PC-9 (cell line): ENCODE measurements at regions not wholly inside any gene's neighbourhood (a gene's known extent, or its start where the extent isn't known, plus 50 kb on each side); places are given as distances from the start of the nearest gene placed in this dataset.

ENCODE experiments used
- BruUV-seq: library from RNA; stranded (reverse); fragments of 400-500 nt; replicated peaks from 2 replicates; lab custom pipeline; 2021; lab: Mats Ljungman, UMichigan
- CTCF ChIA-PET: fragments of 300-600 bp; sonication (Branson Sonifier 250); formaldehyde crosslinking; loops from one replicate; lab custom pipeline; 2022; ENCODE audit warnings: antibody characterized with exemption; lab: Charles Lee
- POLR2A ChIA-PET: fragments of 300-600 bp; sonication (Branson Sonifier 250); formaldehyde crosslinking; loops from one replicate; lab custom pipeline; 2022; ENCODE audit warnings: antibody characterized with exemption; ENCODE audit not compliant: unreplicated experiment; lab: Charles Lee
- DNase-seq, 2 experiments: peaks; one replicate each; pipeline versions ENCODE4 v3.0.0 to v3.0.0-alpha.2; 2015 to 2022; ENCODE audit warnings: mixed read lengths in 1 of 2
- H2AFZ ChIP-seq: fragments of 200-600 bp; sonication (generic); 2 replicates; pipeline ENCODE4 v1.8.1; 2017; ENCODE audit warnings: antibody characterized with exemption
- H3F3A ChIP-seq: fragments of 200-600 bp; sonication (generic); 2 replicates; pipeline ENCODE4 v1.8.1; 2017; ENCODE audit warnings: antibody characterized with exemption, mild to moderate bottlenecking, low read depth; ENCODE audit not compliant: insufficient read depth
- H3K27ac ChIP-seq: fragments of 200-600 bp; sonication (generic); 2 replicates; pipeline ENCODE4 v1.6.1; 2016; ENCODE audit warnings: mixed run types
- H3K27me3 ChIP-seq: fragments of 200-600 bp; sonication (generic); 2 replicates; pipeline ENCODE4 v1.6.1; 2016; ENCODE audit warnings: low read depth, mixed run types; ENCODE audit not compliant: insufficient read depth
- H3K36me3 ChIP-seq: fragments of 200-600 bp; sonication (generic); 2 replicates; pipeline ENCODE4 v1.6.1; 2016; ENCODE audit warnings: low read depth, mixed run types
- H3K4me1 ChIP-seq: fragments of 200-600 bp; sonication (generic); replicated peaks from 2 replicates; pipeline ENCODE4 v1.6.1; 2016; ENCODE audit warnings: mixed run types; ENCODE audit not compliant: insufficient read depth
- H3K4me2 ChIP-seq: fragments of 200-600 bp; sonication (generic); 2 replicates; pipeline ENCODE4 v1.6.1; 2017; ENCODE audit warnings: mixed run types
- H3K4me3 ChIP-seq: fragments of 200-600 bp; sonication (generic); 2 replicates; pipeline ENCODE4 v1.6.1; 2016; ENCODE audit warnings: mixed run types
- H3K79me2 ChIP-seq: fragments of 200-600 bp; sonication (generic); 2 replicates; pipeline ENCODE4 v1.6.1; 2017; ENCODE audit warnings: low read depth, mixed run types
- H3K9me2 ChIP-seq: fragments of 200-600 bp; sonication (generic); 2 replicates; pipeline ENCODE4 v1.8.1; 2017; ENCODE audit warnings: mild to moderate bottlenecking; ENCODE audit not compliant: insufficient read depth
- H3K9me3 ChIP-seq: fragments of 200-600 bp; sonication (generic); 2 replicates; pipeline ENCODE4 v1.8.1; 2016; ENCODE audit warnings: low read depth; ENCODE audit not compliant: insufficient read depth
- H4K20me1 ChIP-seq: fragments of 200-600 bp; sonication (generic); 2 replicates; pipeline ENCODE4 v1.8.1; 2017; ENCODE audit not compliant: insufficient read depth
- CTCF ChIP-seq: fragments of 200-600 bp; sonication (generic); conservative IDR thresholded peaks from 2 replicates; pipeline ENCODE4 v1.6.1; 2017; ENCODE audit warnings: mixed run types, antibody characterized with exemption, mild to moderate bottlenecking, moderate library complexity
- EZH2 ChIP-seq: fragments of 200-600 bp; sonication (generic); IDR thresholded peaks from 2 replicates; pipeline ENCODE4 v1.8.0; 2017; ENCODE audit warnings: antibody characterized with exemption, low read depth
- intact Hi-C: fragments of 100-400 bp; cut with micrococcal nuclease; formaldehyde crosslinking; loops from one replicate; pipeline ENCODE4 v1.10.0; 2022; ENCODE audit not compliant: unreplicated experiment

DNA sequence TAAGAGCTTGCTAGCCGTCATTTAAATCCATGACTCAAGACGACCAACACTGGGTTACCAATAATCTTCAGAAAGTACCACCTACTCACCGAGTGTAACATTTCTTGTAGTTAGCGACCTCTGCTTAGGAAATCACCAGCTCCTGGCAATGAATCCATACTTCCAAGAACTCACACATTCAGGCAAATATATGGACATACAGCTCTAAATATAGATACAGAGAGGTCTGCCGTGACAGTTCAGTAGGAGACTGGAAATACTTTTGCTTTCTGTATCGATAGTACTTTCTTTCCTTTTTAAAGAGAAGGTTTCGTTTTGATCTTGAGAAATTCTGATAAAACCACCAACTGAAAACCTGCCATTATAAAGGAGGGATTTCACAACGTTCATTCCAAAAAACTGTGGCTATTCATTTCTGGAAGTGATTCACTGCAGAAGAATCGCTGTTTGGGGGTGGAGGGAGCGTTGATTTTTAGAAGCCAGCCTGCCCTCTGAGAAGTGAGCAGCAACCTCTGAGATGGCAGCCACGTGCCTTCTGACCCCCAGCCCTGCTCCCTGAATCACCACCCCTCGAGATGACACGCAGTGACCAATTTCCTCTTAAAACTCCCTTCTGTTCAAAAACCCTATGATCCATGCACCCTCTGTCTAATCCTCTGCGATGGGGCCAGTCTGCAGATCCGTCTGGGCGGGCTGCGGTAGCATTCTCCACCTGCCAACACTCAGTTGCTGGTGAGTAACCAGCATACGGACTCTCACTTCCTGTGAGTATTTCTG is 179.0 kb upstream of the KLF14 start:
- peaks cover 58% of the 10 kb centered on the region for H3K4me1 ChIP-seq
- H3K9me2 ChIP-seq: no peaks in the 10 kb centered on the region
- peak overlapping the region; percentile 93 for H3K4me2 ChIP-seq
- peak overlapping the region; percentile 99 for H3K27ac ChIP-seq
- peaks cover 38% of the 10 kb centered on the region for H3K36me3 ChIP-seq
- H3K9me3 ChIP-seq: no peaks in the 10 kb centered on the region
- no TSS peak for BruUV-seq
- peak overlapping the region; percentile 96 for H3K4me3 ChIP-seq
- H3K79me2 ChIP-seq: peaks cover 86% of the 10 kb centered on the region
- POLR2A ChIA-PET: interaction anchor here (0.5 to 2.0 kb wide), 11 partner anchors 9 to 1478 kb away, joined by 3 to 18 read pairs (median 5); no protein-coding TSS in a partner anchor
- no peaks in the 10 kb centered on the region for H3K27me3 ChIP-seq
- peaks cover 23% of the 10 kb centered on the region for H4K20me1 ChIP-seq
- H3F3A ChIP-seq: peaks cover 98% of the 10 kb centered on the region
- H2AFZ ChIP-seq: no peak overlapping the region
- CTCF ChIA-PET: interaction anchor here (0.6 to 3.0 kb wide), 4 partner anchors 16 to 103 kb away, joined by 3 to 13 read pairs (median 10); no protein-coding TSS in a partner anchor
- intact Hi-C loops: loop anchor here (1.0 kb wide), 4 partner anchors 9 to 84 kb away; no protein-coding TSS in a partner anchor
- TF ChIP-seq CTCF (no peak), EZH2 (no peak)
- peak; percentile 89 to 97 for DNase-seq

DNA sequence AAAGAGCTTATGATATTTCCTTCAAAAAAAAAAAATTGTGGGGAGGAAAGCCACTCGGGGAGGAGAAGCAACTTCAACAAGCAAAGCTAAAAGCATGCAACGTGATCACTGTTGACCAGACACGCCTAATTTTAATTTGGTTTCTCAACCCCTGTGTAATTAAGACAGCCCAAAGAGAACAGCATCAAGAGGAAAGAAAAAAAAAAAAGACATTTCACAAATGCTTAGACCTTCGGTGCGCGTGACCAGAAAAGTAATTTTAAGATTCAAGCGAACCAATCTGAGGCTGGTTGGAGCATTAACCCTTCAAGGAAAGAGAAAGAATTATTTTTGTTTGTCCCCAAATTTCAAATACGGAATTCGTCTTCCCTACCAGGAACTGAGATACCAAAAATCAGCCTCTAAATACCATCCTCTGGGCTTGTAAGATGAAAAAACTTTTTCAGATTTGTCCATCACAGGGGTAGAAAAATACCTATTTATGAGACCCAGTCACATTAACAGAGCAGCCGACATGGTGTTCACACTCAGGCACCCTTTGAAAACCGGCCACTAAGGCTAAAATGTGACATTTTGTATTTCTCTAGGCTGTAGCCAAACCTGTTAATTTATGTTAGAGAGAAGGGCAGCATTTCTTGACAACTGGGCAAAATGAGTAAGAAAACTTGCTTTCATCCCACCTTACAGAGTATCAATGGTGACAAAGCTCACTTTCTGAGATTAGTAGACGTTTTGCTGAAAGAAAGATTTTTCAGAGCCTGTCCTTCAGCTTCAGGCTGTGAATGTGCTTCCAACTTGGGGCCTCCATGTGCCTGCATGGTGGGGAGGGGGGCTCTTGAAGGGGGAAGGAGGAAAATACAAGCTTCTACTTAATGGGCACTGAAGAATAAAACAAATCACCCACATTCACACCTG is 179.9 kb upstream of the KLF14 start:
- ChIA-PET CTCF (interaction anchor here (0.7 to 3.0 kb wide), 4 partner anchors 17 to 1664 kb away, joined by 3 to 13 read pairs (median 8); no protein-coding TSS in a partner anchor), POLR2A (interaction anchor here (0.5 to 2.0 kb wide), 9 partner anchors 10 to 1479 kb away, joined by 3 to 18 read pairs (median 5); no protein-coding TSS in a partner anchor)
- BruUV-seq: TSS peak; percentile 66
- DNase-seq: no peak
- H3K4me3 ChIP-seq: peak overlapping the region; percentile 96
- peaks cover 58% of the 10 kb centered on the region for H3K4me1 ChIP-seq
- no peaks in the 10 kb centered on the region for H3K27me3 ChIP-seq
- H3K27ac ChIP-seq: peak overlapping the region; percentile 99
- H3K9me3 ChIP-seq: no peaks in the 10 kb centered on the region
- peaks cover 34% of the 10 kb centered on the region for H3K36me3 ChIP-seq
- no peaks in the 10 kb centered on the region for H3K9me2 ChIP-seq
- H4K20me1 ChIP-seq: peaks cover 17% of the 10 kb centered on the region
- peaks cover 98% of the 10 kb centered on the region for H3F3A ChIP-seq
- H2AFZ ChIP-seq: no peak overlapping the region
- peaks cover 86% of the 10 kb centered on the region for H3K79me2 ChIP-seq
- intact Hi-C loops: loop anchor here (1.0 kb wide), 3 partner anchors 10 to 83 kb away; no protein-coding TSS in a partner anchor
- peak overlapping the region; percentile 93 for H3K4me2 ChIP-seq
- TF ChIP-seq EZH2 (no peak), CTCF (no peak)
